Hepatocyte (in vitro differentiated cells): ENCODE measurements at regions not wholly inside any gene's neighbourhood (a gene's known extent, or its start where the extent isn't known, plus 50 kb on each side); places are given as distances from the start of the nearest gene placed in this dataset.

ENCODE experiments used
- CTCF ChIP-seq: fragments of 200-600 bp; sonication (generic); IDR thresholded peaks from 2 replicates; pipeline ENCODE4 v1.5.1; 2016; ENCODE audit warnings: antibody characterized with exemption, mild to moderate bottlenecking; ENCODE audit not compliant: poor library complexity
- EZH2 ChIP-seq: fragments of 200-600 bp; sonication (generic); IDR thresholded peaks from 2 replicates; pipeline ENCODE4 v1.6.1; 2016; ENCODE audit warnings: antibody characterized with exemption, mild to moderate bottlenecking, borderline replicate concordance
- EZH2phosphoT487 ChIP-seq: fragments of 200-600 bp; sonication (generic); IDR thresholded peaks from one replicate; pipeline ENCODE4 v1.6.1; 2018; ENCODE audit warnings: antibody characterized with exemption, mild to moderate bottlenecking, low read depth, moderate library complexity; ENCODE audit not compliant: unreplicated experiment, severe bottlenecking

GRCh38 chr2:117222809-117223208 is 591.7 kb upstream of the DDX18 start:
- TF ChIP-seq CTCF (no peak), EZH2 (no peak), EZH2phosphoT487 (no peak)
